HG02884 (cell line): ENCODE measurements at regions not wholly inside any gene's neighbourhood (a gene's known extent, or its start where the extent isn't known, plus 50 kb on each side); places are given as distances from the start of the nearest gene placed in this dataset.
"Not testable (repeated sequence)": the region's sequence is repeated elsewhere in the genome, so short reads cannot be mapped to it uniquely, and the experiment has no call there.

Source experiments
- ATAC-seq: cut with Tn5 transposase; IDR thresholded peaks from one replicate; pipeline ENCODE4 v1.9.1; 2021; ENCODE audit warnings: mild to moderate bottlenecking, moderate library complexity; ENCODE audit not compliant: unreplicated experiment

DNA sequence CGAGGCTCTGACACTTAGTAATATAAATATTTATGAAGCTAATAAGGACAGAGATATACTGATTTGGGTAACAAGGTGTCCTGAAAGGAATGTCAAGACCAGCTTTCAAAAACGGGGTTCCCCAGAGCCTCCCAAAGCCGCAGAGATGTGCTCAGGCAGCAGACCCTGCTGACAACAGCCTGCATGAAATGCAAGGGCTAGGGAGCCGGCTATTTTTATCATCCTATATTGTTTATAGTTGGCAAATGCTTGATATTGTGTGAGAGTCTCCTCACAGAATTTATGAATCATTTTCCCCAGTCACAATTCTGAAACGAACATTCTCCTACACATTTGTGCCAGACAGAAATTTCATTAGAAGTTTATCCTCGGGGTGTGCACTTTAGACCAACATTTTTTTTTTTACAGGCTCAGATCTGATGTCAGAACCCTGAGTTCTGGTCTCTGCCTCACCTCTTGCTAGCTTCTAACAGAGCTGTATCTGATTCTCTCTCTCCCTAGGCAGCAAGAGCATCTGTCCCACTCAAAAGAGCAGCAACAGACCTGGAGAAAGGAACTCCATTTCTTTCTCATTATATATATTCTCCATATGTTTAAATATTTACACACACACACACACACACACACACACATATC lies 302.3 kb upstream of the PLD5 start:
- no peak for ATAC-seq

DNA sequence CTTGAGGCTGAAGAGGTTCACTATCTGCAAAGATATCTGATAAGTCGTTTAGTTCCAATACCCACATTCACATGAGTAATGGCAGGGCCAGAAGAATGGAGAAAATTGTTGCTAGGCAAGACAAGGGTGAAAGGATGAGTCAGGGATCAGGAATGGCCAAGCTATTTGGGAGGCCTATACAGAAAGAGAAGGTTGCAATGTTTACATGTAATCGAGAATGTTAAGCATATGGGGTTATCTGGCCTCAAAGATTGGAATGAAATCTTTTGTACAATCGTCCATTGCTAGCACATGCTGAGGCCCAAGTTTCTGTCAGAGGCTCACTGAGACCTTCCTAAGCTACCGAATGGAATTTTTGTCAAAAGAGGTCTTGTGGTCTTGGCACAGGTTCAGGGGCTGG lies 299.9 kb upstream of the PLD5 start:
- no peak for ATAC-seq

DNA sequence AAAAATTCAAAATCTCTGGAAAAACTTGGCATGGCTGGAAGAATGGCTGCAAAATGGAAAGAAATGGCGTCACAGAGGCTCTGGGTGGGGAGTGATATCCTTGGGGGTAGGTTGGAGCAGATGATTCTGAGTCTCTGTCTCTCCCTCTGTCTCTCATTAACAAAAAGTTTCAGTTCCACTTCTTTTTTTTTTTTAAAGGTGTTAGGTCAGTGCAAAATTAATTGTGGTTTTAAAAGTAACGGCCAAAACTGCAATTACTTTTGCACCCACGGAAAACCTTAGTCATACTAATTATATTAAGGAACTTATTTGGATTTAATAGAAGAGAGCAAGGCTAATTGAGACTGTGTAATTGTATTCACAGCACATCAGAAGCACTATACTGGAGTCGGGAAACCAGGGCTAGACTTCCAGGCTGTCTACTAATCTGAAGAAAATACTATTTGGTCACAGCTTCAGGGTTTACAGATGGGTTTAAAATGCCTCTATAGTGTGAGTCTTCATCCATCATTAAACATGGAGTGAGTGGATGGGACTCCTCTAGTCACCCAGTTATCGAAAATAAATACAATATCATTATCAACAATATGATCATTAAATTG lies 289.1 kb upstream of the PLD5 start:
- ATAC-seq = peak; percentile 79

DNA sequence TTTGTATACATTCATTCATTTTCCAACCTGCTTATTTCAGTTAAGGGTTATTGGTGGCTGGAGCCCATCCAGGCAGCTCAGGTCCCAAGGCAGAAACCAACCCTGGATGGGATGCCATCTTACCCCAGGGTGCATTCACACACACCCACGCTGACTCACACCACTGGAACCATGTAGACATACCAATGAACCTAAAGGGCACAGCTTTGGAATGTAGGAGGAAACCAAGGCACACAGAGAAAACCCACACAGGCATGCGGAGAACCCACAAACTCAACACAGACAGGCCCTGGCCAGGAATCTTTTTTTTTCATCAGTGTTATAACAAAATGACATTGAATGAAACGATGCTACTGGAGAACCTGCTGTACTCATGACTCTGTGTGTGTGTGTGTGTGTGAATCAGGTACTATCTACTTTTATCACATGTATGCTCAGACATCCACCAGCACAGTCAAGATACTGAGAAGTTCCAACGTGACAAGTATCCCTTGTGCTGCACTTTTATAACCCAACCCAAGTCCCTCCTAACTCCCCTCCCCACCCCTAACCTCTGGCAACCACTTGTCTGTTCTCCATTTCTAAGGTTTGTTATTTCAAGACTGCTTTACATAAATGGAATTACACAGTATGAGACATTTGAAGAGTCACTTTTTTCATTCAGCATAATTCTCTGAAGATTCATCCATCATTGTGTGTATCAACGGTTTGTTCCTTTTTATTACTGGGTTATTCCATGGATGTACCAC lies 286.8 kb upstream of the PLD5 start:
- ATAC-seq = no peak

DNA sequence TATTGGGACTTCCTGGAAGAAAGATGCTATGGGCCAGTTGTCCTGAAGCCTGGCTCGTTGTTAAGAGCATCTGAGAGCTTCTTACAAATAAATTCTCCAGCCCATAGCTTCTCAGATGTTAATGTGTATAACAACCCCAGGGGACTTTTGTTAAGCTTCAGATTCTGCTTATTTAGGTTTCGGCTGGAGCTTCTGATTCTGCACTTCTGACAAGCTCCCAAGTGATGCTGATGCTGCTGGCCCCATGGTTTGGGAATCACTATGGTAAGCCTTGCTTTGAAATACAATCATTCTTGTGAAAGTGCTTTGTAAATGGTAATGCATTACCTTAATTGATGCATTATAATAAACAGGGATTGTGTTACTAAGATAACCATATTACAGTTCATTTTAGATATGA lies 281.8 kb upstream of the PLD5 start:
- no peak for ATAC-seq

DNA sequence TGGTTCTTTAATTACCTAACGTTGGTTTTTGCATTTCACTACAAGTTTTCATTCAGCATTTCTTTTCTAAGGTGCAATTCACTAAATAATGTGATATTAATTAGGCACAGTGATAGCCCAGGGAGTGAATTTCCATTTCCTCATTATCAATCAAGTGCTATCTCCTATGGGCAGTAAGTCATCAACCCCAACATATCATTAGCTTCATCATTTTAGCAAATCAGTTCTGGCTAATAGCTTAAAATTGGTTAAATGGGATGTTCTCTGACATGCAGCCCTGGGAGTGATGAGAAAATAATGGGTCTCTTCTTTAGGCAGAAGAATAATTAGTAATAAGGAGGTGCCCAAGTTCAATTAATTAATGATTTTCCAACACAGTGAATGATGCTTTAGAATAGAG lies 280.9 kb upstream of the PLD5 start:
- ATAC-seq = not testable (repeated sequence)

DNA sequence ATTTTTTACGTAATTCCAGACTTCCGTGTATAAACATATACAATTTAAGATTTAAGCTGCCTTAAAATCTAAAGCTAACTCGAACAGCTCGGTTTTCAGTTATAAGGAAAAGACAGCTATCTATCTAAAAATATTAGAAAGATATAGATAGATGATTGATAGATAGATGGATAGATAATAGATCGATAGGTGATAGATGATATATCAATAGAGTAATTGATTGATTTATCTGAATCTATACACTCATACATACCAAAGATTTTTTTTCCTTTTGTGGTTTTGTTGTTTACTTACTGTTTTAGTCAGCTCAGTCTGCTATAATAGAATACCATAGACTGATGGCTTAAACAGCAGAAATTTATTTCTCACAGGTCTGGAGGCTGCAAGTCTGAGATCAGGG lies 278.5 kb upstream of the PLD5 start:
- no peak for ATAC-seq

DNA sequence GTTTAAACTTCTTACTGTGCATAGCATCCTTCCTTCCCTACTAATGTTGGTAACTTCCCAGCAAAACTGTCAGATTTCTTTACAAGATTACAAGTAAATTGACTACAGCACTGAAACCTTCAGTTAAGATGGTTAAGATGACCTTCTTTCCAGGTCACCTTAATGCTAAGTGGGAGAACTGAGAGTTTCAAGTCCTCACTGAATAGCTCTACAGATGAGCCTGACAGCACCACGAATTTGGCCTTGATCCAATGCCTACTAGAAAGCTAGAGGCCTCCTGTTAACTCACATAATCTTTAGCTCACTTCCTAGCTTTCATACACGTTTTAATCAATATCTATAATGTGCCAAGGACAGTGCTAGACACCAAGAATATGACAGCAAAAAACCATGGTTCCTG lies 276.0 kb upstream of the PLD5 start:
- ATAC-seq = no peak

DNA sequence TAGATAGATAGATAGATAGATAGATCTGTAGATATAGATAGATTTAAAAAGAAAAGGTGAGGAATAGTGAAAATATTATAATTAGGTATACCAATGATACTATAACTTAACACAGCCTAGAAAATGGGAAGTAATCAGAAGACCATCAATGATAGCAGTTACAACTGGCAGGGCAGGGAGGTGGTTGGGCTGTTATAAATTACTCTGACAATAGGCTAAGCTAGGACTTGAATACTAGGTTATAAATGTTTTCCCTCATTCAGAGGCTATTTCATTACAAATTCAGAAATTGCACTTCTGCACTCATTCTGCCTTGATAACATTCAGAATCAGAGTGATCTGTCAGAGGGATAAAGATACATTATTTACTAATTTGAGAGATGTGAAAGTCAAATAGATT lies 273.4 kb upstream of the PLD5 start:
- ATAC-seq = no peak

DNA sequence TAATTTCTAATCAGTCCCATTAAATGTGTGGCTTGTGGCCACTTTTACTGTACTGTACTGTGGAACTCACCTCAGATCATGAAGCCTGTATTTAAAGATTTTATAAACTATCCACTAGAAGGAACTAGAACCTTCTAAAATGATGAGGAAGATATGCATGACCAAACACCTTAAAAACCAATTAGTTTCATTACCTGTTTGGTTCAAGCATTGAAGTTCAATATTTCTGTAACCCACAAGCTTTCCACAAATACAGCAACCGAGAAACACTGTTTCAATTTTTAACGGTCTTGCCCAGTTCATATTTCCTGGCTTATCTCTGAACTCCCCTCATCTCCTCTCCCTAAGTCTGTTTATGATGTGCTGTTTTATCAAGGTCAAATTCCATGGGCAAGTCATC lies 264.3 kb upstream of the PLD5 start:
- ATAC-seq = peak; percentile 75

DNA sequence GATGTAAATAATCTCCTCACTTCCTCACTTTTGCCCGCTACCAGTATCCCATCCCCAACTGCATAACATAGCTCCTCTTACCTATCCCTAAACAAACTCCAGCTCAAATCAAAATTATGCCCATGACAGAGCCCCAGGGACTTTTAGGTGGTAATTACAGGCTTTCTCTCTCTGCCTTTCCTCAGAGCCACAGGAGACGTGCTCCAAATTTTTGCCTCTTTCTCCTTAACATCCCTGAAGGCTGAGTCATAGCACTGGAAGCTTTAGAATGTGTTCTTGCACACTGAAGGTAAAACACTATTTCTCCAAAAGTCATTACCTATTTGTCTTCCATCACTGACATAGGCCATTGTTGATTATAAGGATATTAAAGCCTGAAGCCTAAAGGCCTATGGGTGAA lies 263.5 kb upstream of the PLD5 start:
- no peak for ATAC-seq

DNA sequence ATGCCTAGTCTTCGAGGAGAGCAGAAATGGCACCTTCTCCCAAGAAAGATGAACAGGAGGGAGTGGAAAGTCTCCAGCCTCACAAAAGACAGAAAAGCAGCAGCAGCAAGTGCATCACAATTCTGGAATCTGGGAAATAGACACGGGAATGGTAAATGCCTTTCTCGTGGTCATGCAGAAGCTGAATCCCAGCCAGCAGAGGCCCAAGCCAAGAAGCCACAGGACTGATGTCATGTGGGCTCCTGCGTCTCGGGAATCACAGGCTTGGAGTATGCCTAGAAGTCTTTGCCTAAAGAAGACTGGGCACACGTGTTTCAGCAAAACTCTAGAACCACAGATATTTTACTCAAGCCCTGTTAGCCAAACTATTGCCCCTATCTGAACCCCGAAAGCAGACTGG lies 260.3 kb upstream of the PLD5 start:
- no peak for ATAC-seq

DNA sequence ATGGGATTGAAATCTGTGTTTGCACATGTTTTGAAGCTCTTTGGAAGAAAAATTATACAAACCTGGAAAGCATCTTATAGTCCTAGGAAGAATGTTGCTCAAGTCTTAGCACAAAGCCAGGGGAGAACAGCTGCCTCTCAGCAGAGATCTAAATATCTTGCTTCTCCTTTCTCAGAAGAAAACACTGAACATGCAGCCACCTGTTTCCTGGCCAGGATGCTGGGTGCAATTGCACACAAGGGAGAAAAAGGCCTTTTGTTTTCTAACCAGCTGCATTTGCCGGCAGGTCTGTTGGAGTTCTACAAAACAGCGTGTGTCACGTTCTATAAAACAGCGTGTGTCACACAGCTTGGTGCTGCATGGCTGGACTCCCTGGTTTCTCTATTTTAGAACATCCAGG lies 259.6 kb upstream of the PLD5 start:
- ATAC-seq = peak; percentile 48

DNA sequence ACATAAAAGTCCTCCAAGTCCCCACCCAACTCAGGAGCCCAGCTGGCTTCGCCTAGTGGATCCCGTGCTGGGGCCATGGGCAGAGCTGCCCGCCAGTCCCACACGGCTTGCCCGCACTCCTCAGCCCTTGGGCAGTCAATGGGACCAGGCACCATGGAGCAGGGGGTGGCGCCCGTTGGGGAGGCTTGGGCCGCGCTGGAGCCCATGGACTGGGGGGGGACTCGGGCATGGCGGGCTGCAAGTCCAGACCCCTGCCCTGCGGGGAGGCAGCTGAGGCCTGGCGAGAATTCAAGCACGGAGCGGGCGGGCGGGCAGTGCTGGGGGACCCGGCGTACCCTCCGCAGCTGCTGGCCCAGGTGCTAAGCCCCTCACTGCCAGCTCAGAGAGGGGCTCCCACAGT lies 249.8 kb upstream of the PLD5 start:
- ATAC-seq = no peak

DNA sequence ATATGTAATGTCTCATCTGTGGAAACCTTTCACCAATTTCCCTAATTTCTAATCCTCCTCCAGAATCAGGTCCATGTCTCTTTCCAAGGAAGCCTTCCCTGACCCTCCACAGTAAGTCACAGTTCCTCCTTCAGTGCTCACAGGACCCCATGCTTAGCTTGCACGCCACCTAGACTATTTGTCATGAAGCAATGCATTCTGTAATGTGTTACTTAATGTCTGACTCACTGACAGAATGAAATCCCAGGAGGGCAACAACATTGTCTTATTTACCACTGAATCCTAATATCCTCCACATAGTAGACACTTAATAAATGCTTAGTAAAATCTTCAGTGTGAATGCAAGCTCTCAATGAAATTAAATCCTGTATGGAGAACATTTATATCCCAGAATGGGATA lies 245.9 kb upstream of the PLD5 start:
- no peak for ATAC-seq

DNA sequence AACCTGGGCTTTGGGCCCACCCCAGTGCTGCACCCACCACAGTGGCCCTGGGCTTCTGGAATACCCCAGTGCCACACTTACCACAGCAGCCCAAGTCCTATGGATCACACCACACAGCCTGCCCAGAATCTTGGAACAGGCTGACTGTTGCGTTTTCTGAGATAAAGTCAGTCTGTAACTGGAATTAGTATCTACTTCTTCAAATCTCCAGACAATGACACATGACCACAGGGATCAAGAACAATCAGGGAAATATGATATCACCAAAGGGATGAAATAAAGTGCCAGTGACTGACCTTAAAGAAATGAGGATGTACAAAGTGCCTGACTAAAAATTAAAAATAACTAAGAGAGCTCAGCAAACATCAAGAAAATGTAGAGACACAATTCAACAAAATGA lies 239.7 kb upstream of the PLD5 start:
- ATAC-seq = no peak

DNA sequence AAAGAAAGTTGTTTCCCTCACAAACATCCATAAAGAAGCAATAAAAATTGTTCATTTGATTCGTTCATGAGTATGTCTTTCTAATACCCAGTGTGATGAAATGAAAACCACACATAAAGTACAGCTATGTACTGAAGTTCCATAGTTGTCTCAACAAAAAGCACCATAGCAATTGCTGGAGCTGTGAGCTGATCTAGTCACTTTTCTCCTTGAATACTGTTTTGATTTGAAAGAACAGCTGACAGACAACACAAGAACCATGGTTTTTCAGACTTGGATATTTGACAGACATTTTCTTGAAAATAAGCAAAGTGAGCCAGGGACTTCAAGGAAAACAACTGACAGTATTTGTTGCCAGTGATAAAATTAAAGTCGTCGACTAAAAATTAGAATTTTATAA lies 237.1 kb upstream of the PLD5 start:
- no peak for ATAC-seq

DNA sequence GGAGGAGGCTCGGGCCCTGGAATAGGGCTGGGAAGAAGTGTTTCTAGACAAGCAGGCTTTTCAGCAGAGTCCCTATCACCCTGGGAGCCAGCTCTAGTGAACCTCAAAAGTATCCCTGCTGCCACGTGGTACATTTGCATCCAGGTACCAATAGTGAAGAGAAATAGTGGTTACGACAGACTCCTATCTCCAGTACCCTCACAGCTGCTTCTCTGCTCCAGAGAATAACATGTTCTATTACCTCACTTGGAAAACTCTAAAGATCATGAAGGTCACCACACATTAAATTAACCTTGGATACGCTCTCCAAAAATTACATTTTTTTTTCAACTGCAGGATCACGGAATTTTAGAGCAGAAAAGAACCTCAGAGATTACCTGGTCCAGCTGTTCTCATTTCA lies 230.4 kb upstream of the PLD5 start:
- ATAC-seq = no peak

DNA sequence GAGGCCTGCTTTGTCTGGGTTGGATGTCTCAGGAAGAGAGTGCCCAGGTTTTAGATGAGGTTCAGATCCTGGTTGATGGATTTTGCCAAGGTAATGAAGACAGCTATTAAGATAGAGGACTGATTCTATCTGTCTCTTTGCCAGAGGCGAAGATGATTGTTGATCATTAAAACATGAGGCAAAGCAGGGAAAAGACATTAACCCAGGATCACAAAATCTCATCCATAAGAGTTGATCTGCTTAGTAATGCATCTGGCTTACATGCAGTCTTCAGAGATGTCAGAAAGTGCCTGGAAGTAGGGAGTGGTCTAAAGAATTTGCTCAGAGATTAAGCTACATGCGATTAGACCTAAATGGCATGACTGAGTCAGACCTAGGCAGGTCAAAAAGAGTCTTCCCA lies 229.6 kb upstream of the PLD5 start:
- ATAC-seq = no peak

DNA sequence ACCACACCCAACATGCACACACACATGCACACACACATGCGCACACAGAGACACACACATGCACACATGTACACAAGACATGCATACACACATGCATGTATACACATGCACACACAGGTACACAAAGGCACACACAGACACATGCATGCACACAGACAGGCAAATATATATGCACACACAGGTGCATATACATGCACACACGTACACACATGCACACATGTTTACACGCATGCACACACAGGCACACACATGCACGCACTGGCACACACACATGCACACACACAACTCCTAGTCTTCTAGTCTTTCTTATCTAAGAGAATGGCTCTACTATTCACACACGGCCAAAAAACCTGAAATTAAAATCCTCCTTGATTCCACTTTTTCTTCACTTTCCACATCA lies 222.7 kb upstream of the PLD5 start:
- no peak for ATAC-seq

DNA sequence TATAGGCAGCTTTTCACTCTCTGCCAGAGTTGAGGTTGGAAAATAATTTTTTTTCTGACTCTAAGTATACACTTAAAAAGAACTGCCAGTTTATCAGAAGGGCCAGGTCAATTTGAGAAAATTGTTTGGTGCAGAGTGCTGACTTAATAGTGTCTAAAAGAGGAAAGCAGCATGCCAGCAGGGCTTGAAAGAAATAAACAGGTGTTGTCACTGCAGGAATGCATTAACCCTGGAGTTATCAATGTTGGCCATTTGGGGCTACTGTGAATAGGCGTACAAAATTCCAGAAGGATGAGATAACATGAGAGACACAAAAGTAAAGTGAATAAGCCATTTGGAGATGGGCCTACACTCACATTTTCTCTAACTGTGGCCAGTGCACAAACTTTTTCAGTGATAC lies 220.6 kb upstream of the PLD5 start:
- no peak for ATAC-seq

DNA sequence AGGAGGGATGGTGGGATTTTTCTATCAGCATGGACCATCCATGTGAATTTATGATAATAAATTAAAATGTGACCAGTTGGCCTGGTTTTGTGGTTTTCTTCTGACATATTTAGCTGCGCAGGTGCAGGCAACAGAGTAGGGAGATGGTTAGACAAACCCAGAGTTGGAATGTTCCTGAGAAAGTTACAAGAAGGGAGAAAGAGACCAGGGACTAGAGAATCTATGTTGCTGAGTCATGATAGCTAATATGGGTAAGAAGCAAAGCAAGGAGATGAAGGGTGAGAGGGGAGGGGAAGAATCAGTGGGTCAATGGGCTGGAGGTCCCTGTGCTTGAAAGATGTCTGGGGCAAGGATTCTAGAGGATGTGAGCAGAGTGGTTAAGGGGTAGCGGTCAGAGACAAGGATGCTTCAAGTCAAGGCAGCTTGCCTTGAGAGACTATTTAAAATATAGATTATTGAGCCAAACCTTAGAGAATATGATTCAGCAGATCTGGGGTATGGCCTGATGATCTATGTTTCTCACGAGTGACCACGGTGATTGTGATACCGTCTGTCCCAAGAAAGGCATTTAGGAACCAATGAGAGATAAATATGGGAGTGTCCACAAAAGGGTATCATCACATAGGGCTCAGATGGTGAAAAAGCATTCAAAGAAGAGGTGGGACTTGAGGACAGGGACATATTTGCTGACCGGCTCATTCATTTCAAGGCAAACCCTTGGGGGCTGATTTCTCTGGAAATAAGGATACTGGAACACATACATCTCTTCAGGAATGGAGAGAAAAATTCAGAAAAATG lies 219.7 kb upstream of the PLD5 start:
- no peak for ATAC-seq
